Bronchial epithelial cell (primary cell): ENCODE measurements at regions not wholly inside any gene's neighbourhood (a gene's known extent, or its start where the extent isn't known, plus 50 kb on each side); places are given as distances from the start of the nearest gene placed in this dataset.

ENCODE experiments used
- DNase-seq: peaks from one replicate; pipeline ENCODE4 v3.0.0-alpha.2; 2010; ENCODE audit warnings: low read depth
- FAIRE-seq: peaks from 2 replicates; lab custom pipeline; 2011; peaks lifted over from hg19 to GRCh38; lab: Jason Lieb, UNC
- H3K27me3 ChIP-seq: 2 replicates; pipeline ENCODE4 v1.5.1; 2011; ENCODE audit warnings: low read length; ENCODE audit not compliant: control insufficient read depth, insufficient read depth
- H3K36me3 ChIP-seq: 2 replicates; pipeline ENCODE4 v1.5.1; 2011; ENCODE audit warnings: low read length; ENCODE audit not compliant: control insufficient read depth, insufficient read depth
- H3K4me3 ChIP-seq: 2 replicates; pipeline ENCODE4 v1.5.1; 2011; ENCODE audit warnings: mild to moderate bottlenecking, low read depth, low read length, control low read depth
- CTCF ChIP-seq: IDR thresholded peaks from 2 replicates; pipeline ENCODE4 v1.5.1; 2011; ENCODE audit warnings: mild to moderate bottlenecking, moderate library complexity, low read length, control low read depth, inconsistent platforms; ENCODE audit not compliant: insufficient read depth, severe bottlenecking

DNA sequence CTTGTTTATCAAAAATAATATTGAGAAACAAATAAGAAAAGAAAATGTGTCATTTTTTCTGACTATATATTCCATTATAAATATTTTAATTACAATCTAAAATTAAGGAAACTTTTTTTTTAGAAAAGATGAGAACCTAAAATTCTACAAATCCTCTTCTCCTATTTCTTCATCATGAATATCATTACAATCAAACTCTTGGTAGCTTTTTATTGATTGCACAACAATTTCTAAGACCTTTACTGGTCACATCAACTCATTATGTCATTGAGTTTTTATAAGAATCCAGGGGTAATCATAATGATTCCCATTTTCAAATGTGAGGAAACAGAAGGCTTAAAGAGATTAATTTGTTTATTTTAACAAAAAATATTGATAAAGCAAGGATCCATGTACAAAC, 841.0 kb downstream of the FRK start:
- FAIRE-seq (no peak), DNase-seq (no peak)
- H3K36me3 ChIP-seq, result no peaks in the 10 kb centered on the region
- no peak overlapping the region for H3K4me3 ChIP-seq
- TF ChIP-seq CTCF, result no peak
- H3K27me3 ChIP-seq, result no peaks in the 10 kb centered on the region

- Histone ChIP-seq H3K36me3 (no peaks in the 10 kb centered on the region), H3K4me3 (no peak overlapping the region), H3K27me3 (no peaks in the 10 kb centered on the region)
- DNase-seq (no peak), FAIRE-seq (no peak)
- no peak for TF ChIP-seq CTCF
These were observed 843.9 kb downstream of the FRK start for GRCh38 chr6:115216835-115217234.

GRCh38 chr6:115214283-115214682, 846.4 kb downstream of the FRK start:
- DNase-seq (no peak), FAIRE-seq (no peak)
- no peak for TF ChIP-seq CTCF
- Histone ChIP-seq H3K4me3 (no peak overlapping the region), H3K36me3 (no peaks in the 10 kb centered on the region), H3K27me3 (no peaks in the 10 kb centered on the region)

DNA sequence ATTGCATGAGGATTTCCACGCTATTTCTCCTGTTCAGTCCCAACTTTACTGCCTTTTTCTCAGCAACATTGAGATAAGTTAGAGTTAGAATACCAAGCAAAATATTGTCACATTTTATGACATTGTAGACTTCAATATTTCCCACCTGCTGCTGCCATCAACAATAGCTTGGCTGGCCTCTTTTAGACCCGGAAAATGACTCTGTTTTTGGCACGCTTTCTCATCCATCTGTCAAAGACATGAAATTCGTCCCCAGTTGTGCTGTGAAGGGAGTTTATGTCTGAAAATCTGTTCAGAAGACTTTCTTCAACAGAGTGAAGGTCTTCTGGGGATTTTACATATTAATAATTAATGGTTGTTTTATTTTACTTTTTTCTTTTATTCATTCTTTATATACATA, 857.3 kb downstream of the FRK start:
- Histone ChIP-seq H3K27me3 (no peaks in the 10 kb centered on the region), H3K4me3 (no peak overlapping the region), H3K36me3 (no peaks in the 10 kb centered on the region)
- FAIRE-seq (no peak), DNase-seq (no peak)
- TF ChIP-seq CTCF, result no peak

DNA sequence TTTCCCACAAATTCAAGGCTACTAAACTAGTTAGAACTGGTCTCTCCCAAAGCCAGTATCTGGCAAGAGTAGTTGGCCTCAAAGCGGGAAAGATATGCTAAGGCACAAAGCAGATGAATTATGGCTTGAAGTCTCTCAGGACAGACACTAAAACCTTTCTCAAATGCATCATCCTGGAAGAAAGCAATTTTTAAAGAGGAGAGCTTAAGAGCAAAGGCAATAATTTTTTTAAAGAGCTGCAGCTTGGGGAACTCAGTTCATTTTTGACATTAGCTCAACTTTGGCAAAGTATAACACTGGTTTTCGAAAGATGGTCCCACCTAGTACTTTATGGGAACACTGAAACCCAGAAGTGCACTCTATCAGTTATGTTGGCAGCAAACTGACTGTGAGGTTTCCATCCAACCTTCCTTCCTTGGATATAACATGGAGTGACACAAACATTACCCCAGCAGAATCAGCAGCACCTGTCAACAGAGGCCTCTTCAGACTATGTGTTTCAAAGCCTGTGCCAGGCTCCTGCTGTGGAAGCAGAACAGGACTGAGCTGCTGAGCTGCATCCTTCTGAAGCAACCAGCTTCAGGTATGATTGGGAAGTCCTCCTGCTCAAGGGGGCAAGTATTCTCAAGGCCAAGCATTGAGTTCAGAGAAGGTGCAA, 852.3 kb upstream of the HS3ST5 start:
- no peaks in the 10 kb centered on the region for H3K27me3 ChIP-seq
- no peaks in the 10 kb centered on the region for H3K36me3 ChIP-seq
- FAIRE-seq, result no peak
- DNase-seq, result no peak
- no peak overlapping the region for H3K4me3 ChIP-seq
- no peak for TF ChIP-seq CTCF

GRCh38 chr6:115191989-115192388, 849.2 kb upstream of the HS3ST5 start:
- no peak for FAIRE-seq
- no peaks in the 10 kb centered on the region for H3K27me3 ChIP-seq
- TF ChIP-seq CTCF, result no peak
- no peak for DNase-seq
- H3K4me3 ChIP-seq, result no peak overlapping the region
- H3K36me3 ChIP-seq, result no peaks in the 10 kb centered on the region
